WTC11 (cell line): ENCODE measurements at regions not wholly inside any gene's neighbourhood (a gene's known extent, or its start where the extent isn't known, plus 50 kb on each side); places are given as distances from the start of the nearest gene placed in this dataset.

Source experiments
- ATAC-seq: fragments of 200-7000 bp; cut with Tn5 transposase; 2 replicates; pipeline ENCODE4 v1.10.0; 2021; ENCODE audit warnings: mild to moderate bottlenecking, moderate library complexity
- CTCF ChIA-PET: fragments of 300-600 bp; sonication (Branson Sonifier 250); formaldehyde crosslinking; loops from one replicate; lab custom pipeline; 2021; ENCODE audit warnings: antibody characterized with exemption; lab: Charles Lee
- POLR2A ChIA-PET: fragments of 350-600 bp; sonication (Branson Sonifier 250); formaldehyde crosslinking; loops from one replicate; lab custom pipeline; 2021; ENCODE audit warnings: antibody characterized with exemption; lab: Charles Lee
- DNase-seq: peaks from one replicate; pipeline ENCODE4 v3.0.0; 2021; ENCODE audit warnings: low spot score
- H3K27ac Mint-ChIP-seq: 2 replicates; pipeline ENCODE4 v1.8.0; 2021; ENCODE audit warnings: mixed read lengths
- H3K27me3 Mint-ChIP-seq: 2 replicates; pipeline ENCODE4 v1.8.0; 2021; ENCODE audit warnings: low read depth, mild to moderate bottlenecking, moderate library complexity, mixed read lengths
- H3K36me3 Mint-ChIP-seq: 2 replicates; pipeline ENCODE4 v1.8.0; 2021; ENCODE audit warnings: mixed read lengths
- H3K4me1 Mint-ChIP-seq: 2 replicates; pipeline ENCODE4 v1.8.0; 2022; ENCODE audit warnings: mixed read lengths
- H3K4me3 Mint-ChIP-seq: 2 replicates; pipeline ENCODE4 v1.8.0; 2021; ENCODE audit warnings: mild to moderate bottlenecking, moderate library complexity, mixed read lengths
- H3K9me3 Mint-ChIP-seq: 2 replicates; pipeline ENCODE4 v1.8.0; 2021; ENCODE audit warnings: mixed read lengths
- ATF1 ChIP-seq: sonication (generic); formaldehyde crosslinking; IDR thresholded peaks from 2 replicates; pipeline ENCODE4 v1.8.1; 2023; ENCODE audit warnings: mild to moderate bottlenecking, moderate library complexity, missing genetic modification reagents
- CBFB ChIP-seq: sonication (generic); formaldehyde crosslinking; IDR thresholded peaks from 2 replicates; pipeline ENCODE4 v1.8.1; 2022; ENCODE audit warnings: mild to moderate bottlenecking, low read depth, missing genetic modification reagents
- CREB1 ChIP-seq: sonication (generic); formaldehyde crosslinking; IDR thresholded peaks from 2 replicates; pipeline ENCODE4 v1.8.0; 2023; ENCODE audit warnings: mild to moderate bottlenecking, missing genetic modification reagents
- CREM ChIP-seq: sonication (generic); formaldehyde crosslinking; IDR thresholded peaks from 2 replicates; pipeline ENCODE4 v1.8.1; 2022; ENCODE audit warnings: mild to moderate bottlenecking, missing genetic modification reagents, moderate library complexity
- CTCF ChIP-seq: fragments of 200-600 bp; IDR thresholded peaks from 2 replicates; pipeline ENCODE4 v1.8.0; 2022; ENCODE audit warnings: antibody characterized with exemption
- FOXJ3 ChIP-seq: sonication (generic); formaldehyde crosslinking; IDR thresholded peaks from 2 replicates; pipeline ENCODE4 v1.9.0; 2021; ENCODE audit warnings: missing genetic modification reagents, mild to moderate bottlenecking, borderline replicate concordance
- FOXK1 ChIP-seq: sonication (generic); formaldehyde crosslinking; IDR thresholded peaks from 2 replicates; pipeline ENCODE4 v1.8.0; 2022; ENCODE audit warnings: mild to moderate bottlenecking, moderate library complexity, missing genetic modification reagents
- IRF1 ChIP-seq: sonication (generic); formaldehyde crosslinking; IDR thresholded peaks from 2 replicates; pipeline ENCODE4 v1.8.0; 2023; ENCODE audit warnings: missing genetic modification reagents
- MAX ChIP-seq: sonication (generic); formaldehyde crosslinking; IDR thresholded peaks from 2 replicates; pipeline ENCODE4 v1.8.0; 2022; ENCODE audit warnings: mild to moderate bottlenecking, missing genetic modification reagents
- SMAD3 ChIP-seq: sonication (generic); formaldehyde crosslinking; IDR thresholded peaks from 2 replicates; pipeline ENCODE4 v1.8.0; 2022; ENCODE audit warnings: missing genetic modification reagents, mild to moderate bottlenecking, borderline replicate concordance
- TCF7 ChIP-seq: sonication (generic); formaldehyde crosslinking; IDR thresholded peaks from 2 replicates; pipeline ENCODE4 v1.8.0; 2022; ENCODE audit warnings: mild to moderate bottlenecking, low read depth, missing genetic modification reagents, moderate library complexity
- TP53 ChIP-seq: sonication (generic); formaldehyde crosslinking; IDR thresholded peaks from 2 replicates; pipeline ENCODE4 v1.8.1; 2023; ENCODE audit warnings: mild to moderate bottlenecking, missing genetic modification reagents
- ZNF281 ChIP-seq: sonication (generic); formaldehyde crosslinking; IDR thresholded peaks from 2 replicates; pipeline ENCODE4 v1.8.0; 2023; ENCODE audit warnings: mild to moderate bottlenecking, missing genetic modification reagents
- ZNF317 ChIP-seq: sonication (generic); formaldehyde crosslinking; IDR thresholded peaks from 2 replicates; pipeline ENCODE4 v1.8.1; 2023; ENCODE audit warnings: low read depth, mild to moderate bottlenecking, moderate library complexity, missing genetic modification reagents, borderline replicate concordance
- TF ChIP-seq, protein P1 (sequence below): sonication (generic); formaldehyde crosslinking; IDR thresholded peaks from 2 replicates; pipeline ENCODE4 v1.8.1; 2023; ENCODE audit warnings: mild to moderate bottlenecking, missing genetic modification reagents, moderate library complexity
- TF ChIP-seq, protein P2 (sequence below): sonication (generic); formaldehyde crosslinking; conservative IDR thresholded peaks from 2 replicates; pipeline ENCODE4 v1.8.1; 2022; ENCODE audit warnings: mild to moderate bottlenecking, missing genetic modification reagents
- TF ChIP-seq, protein P3 (sequence below): sonication (generic); formaldehyde crosslinking; IDR thresholded peaks from 2 replicates; pipeline ENCODE4 v1.8.0; 2022; ENCODE audit warnings: missing genetic modification reagents
- TF ChIP-seq, protein P4 (sequence below): sonication (generic); formaldehyde crosslinking; IDR thresholded peaks from 2 replicates; pipeline ENCODE4 v1.8.0; 2022; ENCODE audit warnings: mild to moderate bottlenecking, missing genetic modification reagents

GRCh38 chr9:31608416-31608815 lies 776.0 kb upstream of the ACO1 start:
- Mint-ChIP-seq H3K27me3 (no peaks in the 10 kb centered on the region), H3K36me3 (no peaks in the 10 kb centered on the region), H3K4me1 (peaks cover 8% of the 10 kb centered on the region), H3K9me3 (no peaks in the 10 kb centered on the region), H3K4me3 (no peak overlapping the region), H3K27ac (no peak overlapping the region)
- no peak for TF ChIP-seq CBFB
- no peak for TF ChIP-seq CTCF
- TF ChIP-seq, protein P1, sequence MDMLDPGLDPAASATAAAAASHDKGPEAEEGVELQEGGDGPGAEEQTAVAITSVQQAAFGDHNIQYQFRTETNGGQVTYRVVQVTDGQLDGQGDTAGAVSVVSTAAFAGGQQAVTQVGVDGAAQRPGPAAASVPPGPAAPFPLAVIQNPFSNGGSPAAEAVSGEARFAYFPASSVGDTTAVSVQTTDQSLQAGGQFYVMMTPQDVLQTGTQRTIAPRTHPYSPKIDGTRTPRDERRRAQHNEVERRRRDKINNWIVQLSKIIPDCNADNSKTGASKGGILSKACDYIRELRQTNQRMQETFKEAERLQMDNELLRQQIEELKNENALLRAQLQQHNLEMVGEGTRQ, result no peak
- ChIA-PET POLR2A (no interaction called here), CTCF (no interaction called here)
- ATAC-seq (no peak), DNase-seq (no peak)

DNA sequence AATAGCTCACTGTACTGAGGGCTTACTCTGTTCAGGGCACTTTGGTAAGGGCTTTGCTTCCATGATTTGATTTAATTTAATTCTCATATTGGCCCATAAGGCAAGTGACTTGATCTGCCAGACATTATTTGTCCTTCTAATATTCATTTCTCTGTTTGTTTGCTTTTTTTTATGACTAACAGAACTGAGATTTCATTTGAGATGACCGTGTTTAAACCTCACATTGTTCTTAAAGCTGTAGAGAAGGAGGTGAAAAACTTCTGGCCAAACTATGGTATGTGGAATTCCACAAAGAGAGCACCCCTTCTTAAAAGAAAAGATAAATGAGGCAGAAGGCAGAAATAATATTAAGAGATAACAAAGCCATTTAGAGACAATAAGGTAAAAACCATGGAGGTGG lies 775.6 kb upstream of the ACO1 start:
- no peak for ATAC-seq
- POLR2A ChIA-PET, result no interaction called here
- CTCF ChIA-PET, result no interaction called here
- no peak for DNase-seq
- Mint-ChIP-seq H3K27me3 (no peaks in the 10 kb centered on the region), H3K9me3 (no peaks in the 10 kb centered on the region), H3K4me3 (no peak overlapping the region), H3K27ac (no peak overlapping the region)
- TF ChIP-seq FOXK1 (CRISPR knock-in tag) (no peak), FOXJ3 (CRISPR knock-in tag) (no peak), SMAD3 (CRISPR knock-in tag) (no peak), ATF1 (CRISPR knock-in tag) (no peak), CREB1 (no peak), ZNF281 (CRISPR knock-in tag) (no peak), TP53 (CRISPR knock-in tag) (no peak), IRF1 (CRISPR knock-in tag) (no peak), MAX (CRISPR knock-in tag) (no peak), CREM (CRISPR knock-in tag) (no peak), ZNF317 (CRISPR knock-in tag) (no peak), TCF7 (no peak)
- TF ChIP-seq, protein P2, sequence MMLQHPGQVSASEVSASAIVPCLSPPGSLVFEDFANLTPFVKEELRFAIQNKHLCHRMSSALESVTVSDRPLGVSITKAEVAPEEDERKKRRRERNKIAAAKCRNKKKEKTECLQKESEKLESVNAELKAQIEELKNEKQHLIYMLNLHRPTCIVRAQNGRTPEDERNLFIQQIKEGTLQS (CRISPR knock-in tag), result no peak
- TF ChIP-seq, protein P3, sequence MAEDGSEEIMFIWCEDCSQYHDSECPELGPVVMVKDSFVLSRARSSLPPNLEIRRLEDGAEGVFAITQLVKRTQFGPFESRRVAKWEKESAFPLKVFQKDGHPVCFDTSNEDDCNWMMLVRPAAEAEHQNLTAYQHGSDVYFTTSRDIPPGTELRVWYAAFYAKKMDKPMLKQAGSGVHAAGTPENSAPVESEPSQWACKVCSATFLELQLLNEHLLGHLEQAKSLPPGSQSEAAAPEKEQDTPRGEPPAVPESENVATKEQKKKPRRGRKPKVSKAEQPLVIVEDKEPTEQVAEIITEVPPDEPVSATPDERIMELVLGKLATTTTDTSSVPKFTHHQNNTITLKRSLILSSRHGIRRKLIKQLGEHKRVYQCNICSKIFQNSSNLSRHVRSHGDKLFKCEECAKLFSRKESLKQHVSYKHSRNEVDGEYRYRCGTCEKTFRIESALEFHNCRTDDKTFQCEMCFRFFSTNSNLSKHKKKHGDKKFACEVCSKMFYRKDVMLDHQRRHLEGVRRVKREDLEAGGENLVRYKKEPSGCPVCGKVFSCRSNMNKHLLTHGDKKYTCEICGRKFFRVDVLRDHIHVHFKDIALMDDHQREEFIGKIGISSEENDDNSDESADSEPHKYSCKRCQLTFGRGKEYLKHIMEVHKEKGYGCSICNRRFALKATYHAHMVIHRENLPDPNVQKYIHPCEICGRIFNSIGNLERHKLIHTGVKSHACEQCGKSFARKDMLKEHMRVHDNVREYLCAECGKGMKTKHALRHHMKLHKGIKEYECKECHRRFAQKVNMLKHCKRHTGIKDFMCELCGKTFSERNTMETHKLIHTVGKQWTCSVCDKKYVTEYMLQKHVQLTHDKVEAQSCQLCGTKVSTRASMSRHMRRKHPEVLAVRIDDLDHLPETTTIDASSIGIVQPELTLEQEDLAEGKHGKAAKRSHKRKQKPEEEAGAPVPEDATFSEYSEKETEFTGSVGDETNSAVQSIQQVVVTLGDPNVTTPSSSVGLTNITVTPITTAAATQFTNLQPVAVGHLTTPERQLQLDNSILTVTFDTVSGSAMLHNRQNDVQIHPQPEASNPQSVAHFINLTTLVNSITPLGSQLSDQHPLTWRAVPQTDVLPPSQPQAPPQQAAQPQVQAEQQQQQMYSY (CRISPR knock-in tag), result no peak
- TF ChIP-seq, protein P4, sequence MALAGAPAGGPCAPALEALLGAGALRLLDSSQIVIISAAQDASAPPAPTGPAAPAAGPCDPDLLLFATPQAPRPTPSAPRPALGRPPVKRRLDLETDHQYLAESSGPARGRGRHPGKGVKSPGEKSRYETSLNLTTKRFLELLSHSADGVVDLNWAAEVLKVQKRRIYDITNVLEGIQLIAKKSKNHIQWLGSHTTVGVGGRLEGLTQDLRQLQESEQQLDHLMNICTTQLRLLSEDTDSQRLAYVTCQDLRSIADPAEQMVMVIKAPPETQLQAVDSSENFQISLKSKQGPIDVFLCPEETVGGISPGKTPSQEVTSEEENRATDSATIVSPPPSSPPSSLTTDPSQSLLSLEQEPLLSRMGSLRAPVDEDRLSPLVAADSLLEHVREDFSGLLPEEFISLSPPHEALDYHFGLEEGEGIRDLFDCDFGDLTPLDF (CRISPR knock-in tag), result no peak
- TF ChIP-seq, all 79 proteins: peak for 0
- H3K36me3 Mint-ChIP-seq, result no peaks in the 10 kb centered on the region
- peaks cover 8% of the 10 kb centered on the region for H3K4me1 Mint-ChIP-seq
